ENCODE measurements at regions not wholly inside any gene's neighbourhood (a gene's known extent, or its start where the extent isn't known, plus 50 kb on each side); places are given as distances from the start of the nearest gene placed in this dataset.

- no peaks in the 10 kb centered on the region for H3K9me3 ChIP-seq (replicated peaks in 1 of 2; ENCODE audit: control insufficient read depth in 1 of 2, insufficient read depth in 1 of 2, low read length in 2 of 2)
- H3K4me1 ChIP-seq (ENCODE audit: control insufficient read depth in 1 of 2, insufficient read depth in 2 of 2, low read length in 2 of 2) = no peaks in the 10 kb centered on the region
- no peak overlapping the region for H3K9ac ChIP-seq (ENCODE audit: insufficient read depth, low read length, poor library complexity, severe bottlenecking)
- H3K79me2 ChIP-seq (ENCODE audit: insufficient read depth, low read length) = no peaks in the 10 kb centered on the region
- peaks cover 16 to 28% (median 16%) of the 10 kb centered on the region in 3 donors for H3K27me3 Mint-ChIP-seq (ENCODE audit: low read depth in 3 of 3)
- H3K36me3 Mint-ChIP-seq = no peaks in the 10 kb centered on the region
- no peak overlapping the region for H3K27ac Mint-ChIP-seq
- H3K27me3 ChIP-seq (ENCODE audit: control insufficient read depth in 2 of 2, insufficient read depth in 2 of 2, low read length in 2 of 2) = no peaks in the 10 kb centered on the region
- H3K4me1 Mint-ChIP-seq = peaks cover 3% of the 10 kb centered on the region
- H3K4me3 Mint-ChIP-seq = no peak overlapping the region
- no peak overlapping the region for H3K27ac ChIP-seq (ENCODE audit: low read depth in 1 of 2, low read length in 2 of 2)
- no peaks in the 10 kb centered on the region for H4K20me1 ChIP-seq (ENCODE audit: insufficient read depth, low read length)
- WGBS (ENCODE audit: insufficient coverage) = 97% methylated on average over 7 of the region's 8 CpGs
- no peak for DNase-seq
- TF ChIP-seq, protein P1, sequence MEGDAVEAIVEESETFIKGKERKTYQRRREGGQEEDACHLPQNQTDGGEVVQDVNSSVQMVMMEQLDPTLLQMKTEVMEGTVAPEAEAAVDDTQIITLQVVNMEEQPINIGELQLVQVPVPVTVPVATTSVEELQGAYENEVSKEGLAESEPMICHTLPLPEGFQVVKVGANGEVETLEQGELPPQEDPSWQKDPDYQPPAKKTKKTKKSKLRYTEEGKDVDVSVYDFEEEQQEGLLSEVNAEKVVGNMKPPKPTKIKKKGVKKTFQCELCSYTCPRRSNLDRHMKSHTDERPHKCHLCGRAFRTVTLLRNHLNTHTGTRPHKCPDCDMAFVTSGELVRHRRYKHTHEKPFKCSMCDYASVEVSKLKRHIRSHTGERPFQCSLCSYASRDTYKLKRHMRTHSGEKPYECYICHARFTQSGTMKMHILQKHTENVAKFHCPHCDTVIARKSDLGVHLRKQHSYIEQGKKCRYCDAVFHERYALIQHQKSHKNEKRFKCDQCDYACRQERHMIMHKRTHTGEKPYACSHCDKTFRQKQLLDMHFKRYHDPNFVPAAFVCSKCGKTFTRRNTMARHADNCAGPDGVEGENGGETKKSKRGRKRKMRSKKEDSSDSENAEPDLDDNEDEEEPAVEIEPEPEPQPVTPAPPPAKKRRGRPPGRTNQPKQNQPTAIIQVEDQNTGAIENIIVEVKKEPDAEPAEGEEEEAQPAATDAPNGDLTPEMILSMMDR (IDR thresholded peaks at IDR 0.05) = no peak
- intact Hi-C loops (cut with micrococcal nuclease) = no loop called here
- H3K4me2 ChIP-seq (replicated peaks; ENCODE audit: extremely low read depth, low read length, poor library complexity, severe bottlenecking) = no peak overlapping the region
- peaks cover 0 to 3% (median 0%) of the 10 kb centered on the region in 7 donors for H3K9me3 Mint-ChIP-seq
- no peaks in the 10 kb centered on the region for H3K36me3 ChIP-seq (replicated peaks in 1 of 2; ENCODE audit: control insufficient read depth in 1 of 2, insufficient read depth in 2 of 2, low read length in 2 of 2)
- H3K4me3 ChIP-seq (replicated peaks in 1 of 3; ENCODE audit: low read depth in 2 of 3, low read length in 3 of 3) = no peak overlapping the region
- H2AFZ ChIP-seq (ENCODE audit: insufficient read depth, low read depth, low read length, poor library complexity, severe bottlenecking) = no peak overlapping the region
Measured at GRCh38 chr20:48378976-48379675, 448.7 kb downstream of the PREX1 start.

DNA sequence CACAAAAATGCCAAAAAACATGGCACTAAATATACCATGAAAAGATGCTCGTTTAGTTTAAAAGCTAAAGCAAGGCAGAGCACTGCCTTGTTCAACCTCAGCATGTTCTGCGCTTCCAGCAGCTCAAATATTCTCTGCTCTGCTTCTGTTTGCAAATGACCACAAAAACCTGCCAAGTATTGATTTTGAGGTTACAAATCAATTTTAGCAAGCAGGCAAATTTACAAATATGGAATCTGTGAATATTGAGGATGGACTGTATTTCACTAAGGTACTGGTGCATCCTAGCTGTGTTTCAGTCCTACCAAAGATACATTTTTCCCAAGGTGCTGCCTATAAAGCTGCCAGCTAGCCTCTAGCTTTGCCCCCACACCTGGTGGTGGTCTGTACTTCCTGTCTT lies 449.9 kb downstream of the PREX1 start:
- Histone ChIP-seq H3K36me3 (replicated peaks in 1 of 2; ENCODE audit: control insufficient read depth in 1 of 2, insufficient read depth in 2 of 2, low read length in 2 of 2) (no peaks in the 10 kb centered on the region), H3K4me1 (ENCODE audit: control insufficient read depth in 1 of 2, insufficient read depth in 2 of 2, low read length in 2 of 2) (no peaks in the 10 kb centered on the region), H4K20me1 (ENCODE audit: insufficient read depth, low read length) (no peaks in the 10 kb centered on the region), H3K79me2 (ENCODE audit: insufficient read depth, low read length) (no peaks in the 10 kb centered on the region), H3K4me2 (replicated peaks; ENCODE audit: extremely low read depth, low read length, poor library complexity, severe bottlenecking) (no peak overlapping the region), H3K4me3 (replicated peaks in 1 of 3; ENCODE audit: low read depth in 2 of 3, low read length in 3 of 3) (no peak overlapping the region), H3K27ac (ENCODE audit: low read depth in 1 of 2, low read length in 2 of 2) (no peak overlapping the region), H3K27me3 (ENCODE audit: control insufficient read depth in 2 of 2, insufficient read depth in 2 of 2, low read length in 2 of 2) (no peaks in the 10 kb centered on the region), H3K9me3 (replicated peaks in 1 of 2; ENCODE audit: control insufficient read depth in 1 of 2, insufficient read depth in 1 of 2, low read length in 2 of 2) (no peaks in the 10 kb centered on the region), H3K9ac (ENCODE audit: insufficient read depth, low read length, poor library complexity, severe bottlenecking) (no peak overlapping the region), H2AFZ (ENCODE audit: insufficient read depth, low read depth, low read length, poor library complexity, severe bottlenecking) (no peak overlapping the region)
- TF ChIP-seq, protein P1 (IDR thresholded peaks at IDR 0.05) = no peak
- peaks cover 3% of the 10 kb centered on the region for H3K4me1 Mint-ChIP-seq
- H3K4me3 Mint-ChIP-seq = no peak overlapping the region
- WGBS (ENCODE audit: insufficient coverage) = 100% methylated on average over 1 of the region's 2 CpGs
- no peak overlapping the region for H3K27ac Mint-ChIP-seq
- intact Hi-C loops (cut with micrococcal nuclease) = no loop called here
- peaks cover 16 to 34% (median 17%) of the 10 kb centered on the region in 3 donors for H3K27me3 Mint-ChIP-seq (ENCODE audit: low read depth in 3 of 3)
- no peak for DNase-seq
- H3K9me3 Mint-ChIP-seq = peaks cover 0 to 1% (median 0%) of the 10 kb centered on the region in 7 donors
- no peaks in the 10 kb centered on the region for H3K36me3 Mint-ChIP-seq

All from CD14-positive monocyte (primary cell).